ENCODE measurements at regions not wholly inside any gene's neighbourhood (a gene's known extent, or its start where the extent isn't known, plus 50 kb on each side); places are given as distances from the start of the nearest gene placed in this dataset.
"Not testable (repeated sequence)": the region's sequence is repeated elsewhere in the genome, so short reads cannot be mapped to it uniquely, and the experiment has no call there.

DNA sequence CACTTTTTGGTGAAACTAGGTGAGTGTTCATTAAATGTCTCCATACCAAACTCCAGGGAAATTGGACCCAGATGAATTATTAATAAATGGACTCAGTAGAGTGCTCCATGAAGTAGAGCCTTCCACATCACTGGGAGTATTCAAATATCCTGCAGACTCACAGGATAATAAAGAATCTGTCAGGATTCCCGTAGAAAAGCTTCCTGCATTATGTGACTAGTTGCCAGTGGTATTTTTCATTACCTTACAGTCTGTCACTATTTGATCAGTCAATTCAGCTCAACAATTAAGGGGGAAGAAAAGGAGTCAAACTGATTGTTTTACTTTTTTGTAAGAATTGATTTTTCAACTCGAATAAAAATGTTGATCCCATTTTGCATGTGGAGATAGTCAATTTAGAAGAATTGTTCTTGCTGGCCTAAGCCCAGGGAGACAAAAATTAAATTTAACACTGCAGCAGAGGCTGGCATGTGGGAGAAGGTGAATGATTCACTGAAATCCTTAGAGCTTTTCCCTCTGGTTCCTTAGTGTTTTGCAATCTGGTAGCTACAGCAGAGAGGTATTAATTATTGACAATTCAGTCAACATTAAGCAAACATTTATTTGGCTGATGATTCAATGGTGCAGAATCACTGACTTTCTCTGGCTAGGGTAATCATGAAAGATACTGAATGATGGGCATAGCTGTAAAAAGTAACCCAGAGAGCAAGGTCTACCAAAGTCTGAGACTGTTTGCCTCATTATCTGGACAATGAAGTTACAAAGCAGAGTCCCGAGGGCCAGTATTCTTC lies 442.4 kb downstream of the CD83 start:
- H3K36me3 ChIP-seq (ENCODE audit: control insufficient read depth, insufficient read depth, low read length) = no peaks in the 10 kb centered on the region
- TF ChIP-seq, protein P1, sequence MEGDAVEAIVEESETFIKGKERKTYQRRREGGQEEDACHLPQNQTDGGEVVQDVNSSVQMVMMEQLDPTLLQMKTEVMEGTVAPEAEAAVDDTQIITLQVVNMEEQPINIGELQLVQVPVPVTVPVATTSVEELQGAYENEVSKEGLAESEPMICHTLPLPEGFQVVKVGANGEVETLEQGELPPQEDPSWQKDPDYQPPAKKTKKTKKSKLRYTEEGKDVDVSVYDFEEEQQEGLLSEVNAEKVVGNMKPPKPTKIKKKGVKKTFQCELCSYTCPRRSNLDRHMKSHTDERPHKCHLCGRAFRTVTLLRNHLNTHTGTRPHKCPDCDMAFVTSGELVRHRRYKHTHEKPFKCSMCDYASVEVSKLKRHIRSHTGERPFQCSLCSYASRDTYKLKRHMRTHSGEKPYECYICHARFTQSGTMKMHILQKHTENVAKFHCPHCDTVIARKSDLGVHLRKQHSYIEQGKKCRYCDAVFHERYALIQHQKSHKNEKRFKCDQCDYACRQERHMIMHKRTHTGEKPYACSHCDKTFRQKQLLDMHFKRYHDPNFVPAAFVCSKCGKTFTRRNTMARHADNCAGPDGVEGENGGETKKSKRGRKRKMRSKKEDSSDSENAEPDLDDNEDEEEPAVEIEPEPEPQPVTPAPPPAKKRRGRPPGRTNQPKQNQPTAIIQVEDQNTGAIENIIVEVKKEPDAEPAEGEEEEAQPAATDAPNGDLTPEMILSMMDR (IDR thresholded peaks at IDR 0.05) = no peak
- WGBS (ENCODE audit: insufficient coverage) = 93% methylated on average over 2 of the region's 3 CpGs
- intact Hi-C loops (cut with micrococcal nuclease) = no loop called here
- no peaks in the 10 kb centered on the region for H3K4me1 ChIP-seq (ENCODE audit: control insufficient read depth, insufficient read depth, low read length)
- Mint-ChIP-seq H3K9me3 (peaks cover 0 to 3% of the 10 kb centered on the region in 2 donors), H3K4me3 (no peak overlapping the region), H3K27ac (no peak overlapping the region), H3K27me3 (ENCODE audit: low read depth in 2 of 2) (no peaks in the 10 kb centered on the region), H3K36me3 (no peaks in the 10 kb centered on the region), H3K4me1 (no peaks in the 10 kb centered on the region)
- H3K4me3 ChIP-seq (ENCODE audit: low read length) = no peak overlapping the region
- H3K27me3 ChIP-seq (ENCODE audit: control insufficient read depth, insufficient read depth, low read length) = no peaks in the 10 kb centered on the region
- ATAC-seq (no peak), DNase-seq (no peak)
- no peak overlapping the region for H3K27ac ChIP-seq (ENCODE audit: low read length)
- H3K9me3 ChIP-seq (ENCODE audit: control insufficient read depth, insufficient read depth, low read length) = no peaks in the 10 kb centered on the region

GRCh38 chr6:14561563-14561962 lies 444.0 kb downstream of the CD83 start:
- H3K4me1 ChIP-seq (ENCODE audit: control insufficient read depth, insufficient read depth, low read length); H3K36me3 Mint-ChIP-seq; ATAC-seq; H3K27me3 Mint-ChIP-seq (ENCODE audit: low read depth in 2 of 2); H3K27me3 ChIP-seq (ENCODE audit: control insufficient read depth, insufficient read depth, low read length); H3K4me3 Mint-ChIP-seq; H3K4me1 Mint-ChIP-seq; intact Hi-C loops (cut with micrococcal nuclease); DNase-seq; H3K27ac ChIP-seq (ENCODE audit: low read length); H3K27ac Mint-ChIP-seq; H3K4me3 ChIP-seq (ENCODE audit: low read length); H3K36me3 ChIP-seq (ENCODE audit: control insufficient read depth, insufficient read depth, low read length); H3K9me3 Mint-ChIP-seq; H3K9me3 ChIP-seq (ENCODE audit: control insufficient read depth, insufficient read depth, low read length): not testable (repeated sequence)
- WGBS (ENCODE audit: insufficient coverage) = 25% methylated on average over 1 of the region's 3 CpGs

- Histone ChIP-seq H3K27me3 (ENCODE audit: control insufficient read depth, insufficient read depth, low read length) (no peaks in the 10 kb centered on the region), H3K36me3 (ENCODE audit: control insufficient read depth, insufficient read depth, low read length) (no peaks in the 10 kb centered on the region), H3K9me3 (ENCODE audit: control insufficient read depth, insufficient read depth, low read length) (no peaks in the 10 kb centered on the region), H3K27ac (ENCODE audit: low read length) (no peak overlapping the region), H3K4me1 (ENCODE audit: control insufficient read depth, insufficient read depth, low read length) (no peaks in the 10 kb centered on the region), H3K4me3 (ENCODE audit: low read length) (no peak overlapping the region)
- Mint-ChIP-seq H3K27me3 (ENCODE audit: low read depth in 2 of 2) (peaks cover 0 to 6% of the 10 kb centered on the region in 2 donors), H3K36me3 (no peaks in the 10 kb centered on the region), H3K27ac (no peak overlapping the region), H3K4me1 (no peaks in the 10 kb centered on the region), H3K9me3 (no peaks in the 10 kb centered on the region), H3K4me3 (no peak overlapping the region)
- ATAC-seq (no peak), DNase-seq (no peak)
- TF ChIP-seq, protein P1 (IDR thresholded peaks at IDR 0.05) = no peak
- WGBS (ENCODE audit: insufficient coverage) = no CpG with 5 or more reads among the region's 1 CpG
- intact Hi-C loops (cut with micrococcal nuclease) = no loop called here
These were observed 450.3 kb downstream of the CD83 start for GRCh38 chr6:14567842-14568241.

- H3K4me3 ChIP-seq (ENCODE audit: low read length) = no peak overlapping the region
- no peaks in the 10 kb centered on the region for H3K9me3 ChIP-seq (ENCODE audit: control insufficient read depth, insufficient read depth, low read length)
- no peaks in the 10 kb centered on the region for H3K4me1 Mint-ChIP-seq
- H3K27ac ChIP-seq (ENCODE audit: low read length) = no peak overlapping the region
- H3K9me3 Mint-ChIP-seq = no peaks in the 10 kb centered on the region
- no peak overlapping the region for H3K4me3 Mint-ChIP-seq
- H3K36me3 ChIP-seq (ENCODE audit: control insufficient read depth, insufficient read depth, low read length) = no peaks in the 10 kb centered on the region
- no peak for ATAC-seq
- no peaks in the 10 kb centered on the region for H3K4me1 ChIP-seq (ENCODE audit: control insufficient read depth, insufficient read depth, low read length)
- no peak for DNase-seq
- H3K36me3 Mint-ChIP-seq = no peaks in the 10 kb centered on the region
- no peaks in the 10 kb centered on the region for H3K27me3 ChIP-seq (ENCODE audit: control insufficient read depth, insufficient read depth, low read length)
- 62% methylated on average over 1 of the region's 1 CpG for WGBS (ENCODE audit: insufficient coverage)
- H3K27me3 Mint-ChIP-seq (ENCODE audit: low read depth in 2 of 2) = peaks cover 0 to 7% of the 10 kb centered on the region in 2 donors
- H3K27ac Mint-ChIP-seq = no peak overlapping the region
- TF ChIP-seq, protein P1 (IDR thresholded peaks at IDR 0.05) = no peak
- intact Hi-C loops (cut with micrococcal nuclease) = no loop called here
These were observed 451.8 kb downstream of the CD83 start for GRCh38 chr6:14569394-14569793.

DNA sequence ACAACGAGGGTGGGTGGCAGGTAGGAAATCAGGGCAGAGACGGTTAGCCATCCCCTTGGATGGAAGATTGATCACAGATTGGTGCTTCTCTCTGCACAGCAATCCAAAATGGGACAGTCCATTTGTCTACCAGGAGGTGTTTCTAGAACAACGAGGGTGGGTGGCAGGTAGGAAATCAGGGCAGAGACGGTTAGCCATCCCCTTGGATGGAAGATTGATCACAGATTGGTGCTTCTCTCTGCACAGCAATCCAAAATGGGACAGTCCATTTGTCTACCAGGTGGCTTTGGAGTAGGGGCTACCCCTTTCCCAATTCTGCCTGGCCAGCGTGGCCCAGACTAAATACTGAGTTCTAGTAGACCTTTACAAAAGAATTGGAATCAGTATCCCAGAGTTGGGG lies 452.3 kb downstream of the CD83 start:
- H3K4me3 Mint-ChIP-seq; H3K27me3 Mint-ChIP-seq (ENCODE audit: low read depth in 2 of 2); H3K9me3 Mint-ChIP-seq; H3K36me3 Mint-ChIP-seq; H3K4me1 ChIP-seq (ENCODE audit: control insufficient read depth, insufficient read depth, low read length); H3K27ac Mint-ChIP-seq; H3K27me3 ChIP-seq (ENCODE audit: control insufficient read depth, insufficient read depth, low read length); ATAC-seq; DNase-seq; intact Hi-C loops (cut with micrococcal nuclease); H3K4me1 Mint-ChIP-seq; H3K9me3 ChIP-seq (ENCODE audit: control insufficient read depth, insufficient read depth, low read length); H3K4me3 ChIP-seq (ENCODE audit: low read length); H3K27ac ChIP-seq (ENCODE audit: low read length); H3K36me3 ChIP-seq (ENCODE audit: control insufficient read depth, insufficient read depth, low read length): not testable (repeated sequence)
- 83% methylated on average over 5 of the region's 5 CpGs for WGBS (ENCODE audit: insufficient coverage)
